ENCODE measurements at regions not wholly inside any gene's neighbourhood (a gene's known extent, or its start where the extent isn't known, plus 50 kb on each side); places are given as distances from the start of the nearest gene placed in this dataset.

DNA sequence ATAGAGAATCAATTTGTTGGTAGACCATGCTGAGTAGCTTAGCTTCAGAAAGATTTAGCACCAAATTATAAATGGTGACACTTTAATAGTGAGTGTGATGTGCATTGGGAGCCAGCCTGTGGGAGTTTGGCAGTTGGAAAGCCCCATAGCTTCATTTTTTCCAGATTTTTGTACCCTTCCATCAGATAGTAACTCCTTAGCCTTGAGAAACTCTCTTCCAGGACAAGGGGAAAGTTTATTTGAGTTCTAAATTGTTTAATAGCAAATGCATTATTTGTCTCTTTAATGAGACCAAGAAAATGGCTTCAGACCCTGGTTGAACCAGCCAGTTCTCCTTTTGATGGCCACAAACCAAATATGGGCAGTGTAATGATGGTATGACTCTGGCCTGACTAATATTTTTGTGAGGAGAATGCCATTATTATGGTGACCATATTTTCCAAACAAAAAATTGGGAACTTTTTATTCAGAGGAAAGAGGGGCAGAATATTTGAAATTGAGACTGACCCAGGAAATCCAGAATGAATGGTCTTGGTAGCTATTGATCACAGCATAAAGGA lies 49.8 kb downstream of the PLCE1 start:
- TF ChIP-seq, protein P1, sequence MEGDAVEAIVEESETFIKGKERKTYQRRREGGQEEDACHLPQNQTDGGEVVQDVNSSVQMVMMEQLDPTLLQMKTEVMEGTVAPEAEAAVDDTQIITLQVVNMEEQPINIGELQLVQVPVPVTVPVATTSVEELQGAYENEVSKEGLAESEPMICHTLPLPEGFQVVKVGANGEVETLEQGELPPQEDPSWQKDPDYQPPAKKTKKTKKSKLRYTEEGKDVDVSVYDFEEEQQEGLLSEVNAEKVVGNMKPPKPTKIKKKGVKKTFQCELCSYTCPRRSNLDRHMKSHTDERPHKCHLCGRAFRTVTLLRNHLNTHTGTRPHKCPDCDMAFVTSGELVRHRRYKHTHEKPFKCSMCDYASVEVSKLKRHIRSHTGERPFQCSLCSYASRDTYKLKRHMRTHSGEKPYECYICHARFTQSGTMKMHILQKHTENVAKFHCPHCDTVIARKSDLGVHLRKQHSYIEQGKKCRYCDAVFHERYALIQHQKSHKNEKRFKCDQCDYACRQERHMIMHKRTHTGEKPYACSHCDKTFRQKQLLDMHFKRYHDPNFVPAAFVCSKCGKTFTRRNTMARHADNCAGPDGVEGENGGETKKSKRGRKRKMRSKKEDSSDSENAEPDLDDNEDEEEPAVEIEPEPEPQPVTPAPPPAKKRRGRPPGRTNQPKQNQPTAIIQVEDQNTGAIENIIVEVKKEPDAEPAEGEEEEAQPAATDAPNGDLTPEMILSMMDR (IDR thresholded peaks at IDR 0.05; ENCODE audit: borderline replicate concordance, insufficient read depth, low read depth, low read length) = no peak
- H3K4me3 ChIP-seq (ENCODE audit: low read depth, low read length) = no peak overlapping the region

DNA sequence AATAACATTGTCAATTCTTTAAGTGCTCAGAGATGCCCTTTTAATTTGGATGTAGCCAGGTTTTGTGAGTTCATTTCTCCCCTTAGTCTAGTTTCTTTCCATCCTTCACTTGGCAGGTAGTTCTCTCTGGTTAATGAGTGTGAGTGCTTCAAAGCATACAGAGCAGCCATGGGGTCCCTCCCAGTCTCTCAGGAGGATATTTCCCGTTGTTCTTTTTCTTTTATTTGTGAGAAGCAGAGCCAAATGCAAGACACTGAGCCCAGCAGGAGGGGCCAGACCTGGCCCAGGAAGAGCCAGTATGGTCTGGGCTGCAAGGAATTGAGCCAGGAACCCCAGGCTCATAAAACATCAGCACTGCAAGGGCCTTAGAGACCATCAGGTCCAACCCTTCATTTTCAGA lies 52.4 kb downstream of the PLCE1 start:
- TF ChIP-seq, protein P1 (IDR thresholded peaks at IDR 0.05; ENCODE audit: borderline replicate concordance, insufficient read depth, low read depth, low read length) = no peak
- H3K4me3 ChIP-seq (ENCODE audit: low read depth, low read length) = no peak overlapping the region

DNA sequence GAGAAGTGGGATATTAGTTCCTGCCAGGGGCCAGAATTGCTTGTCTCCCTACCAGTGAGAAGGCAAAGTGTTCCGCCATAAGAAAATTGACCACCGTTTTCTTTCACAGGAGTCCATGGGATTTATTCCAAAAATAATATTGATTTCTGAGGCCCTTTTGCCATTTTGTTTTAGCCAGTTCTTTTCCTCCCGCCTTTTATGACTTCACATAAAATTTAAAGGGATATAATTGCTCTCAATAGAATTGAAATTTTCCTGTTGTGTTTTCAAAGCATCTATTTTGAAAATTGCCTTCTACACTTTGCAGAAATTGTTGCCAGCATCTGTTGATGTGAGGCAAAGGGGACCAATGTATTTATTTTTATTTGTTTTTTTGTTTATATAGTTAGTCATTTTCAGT lies 53.6 kb downstream of the PLCE1 start:
- H3K4me3 ChIP-seq (ENCODE audit: low read depth, low read length) = no peak overlapping the region
- TF ChIP-seq, protein P1 (IDR thresholded peaks at IDR 0.05; ENCODE audit: borderline replicate concordance, insufficient read depth, low read depth, low read length) = no peak

DNA sequence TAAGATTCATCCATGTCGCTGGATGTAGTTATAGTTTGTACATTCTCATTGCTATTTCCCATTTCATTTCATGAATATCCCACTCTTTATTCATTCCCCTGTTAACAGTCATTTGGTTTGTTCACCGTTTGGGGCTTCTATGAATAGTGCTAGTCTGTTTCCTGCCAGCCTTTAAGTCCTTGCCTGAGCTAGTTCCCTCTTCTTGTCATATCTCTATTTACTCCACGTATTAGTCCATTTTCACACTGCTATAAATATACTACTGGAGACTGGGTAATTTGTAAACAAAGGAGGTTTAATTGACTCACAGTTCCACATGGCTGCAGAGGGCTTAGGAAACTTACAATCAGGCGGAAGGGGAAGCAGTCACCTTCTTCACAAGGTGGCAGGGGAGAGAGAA lies 56.2 kb downstream of the PLCE1 start:
- H3K4me3 ChIP-seq (ENCODE audit: low read depth, low read length) = no peak overlapping the region
- TF ChIP-seq, protein P1 (IDR thresholded peaks at IDR 0.05; ENCODE audit: borderline replicate concordance, insufficient read depth, low read depth, low read length) = no peak

DNA sequence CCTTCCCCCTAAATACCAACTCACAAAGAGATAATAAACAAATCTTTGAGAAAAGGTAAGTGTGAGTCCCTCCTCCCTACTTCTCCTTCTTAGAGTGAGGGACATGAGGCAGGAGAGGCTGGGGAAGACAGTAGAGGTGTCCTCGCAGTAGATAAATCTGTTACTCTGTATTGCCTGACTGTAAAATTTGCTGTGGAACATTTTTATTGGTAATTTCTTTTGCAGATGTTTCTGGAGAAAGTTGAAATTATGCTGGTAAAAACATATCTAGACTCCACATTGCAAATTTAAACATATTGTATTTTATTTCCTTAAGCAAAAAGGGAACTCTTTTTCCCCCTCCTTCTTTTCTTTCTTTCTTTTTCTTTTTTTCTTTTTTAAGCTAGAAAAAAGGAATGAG lies 58.5 kb downstream of the PLCE1 start:
- no peak overlapping the region for H3K4me3 ChIP-seq (ENCODE audit: low read depth, low read length)
- TF ChIP-seq, protein P1 (IDR thresholded peaks at IDR 0.05; ENCODE audit: borderline replicate concordance, insufficient read depth, low read depth, low read length) = no peak

DNA sequence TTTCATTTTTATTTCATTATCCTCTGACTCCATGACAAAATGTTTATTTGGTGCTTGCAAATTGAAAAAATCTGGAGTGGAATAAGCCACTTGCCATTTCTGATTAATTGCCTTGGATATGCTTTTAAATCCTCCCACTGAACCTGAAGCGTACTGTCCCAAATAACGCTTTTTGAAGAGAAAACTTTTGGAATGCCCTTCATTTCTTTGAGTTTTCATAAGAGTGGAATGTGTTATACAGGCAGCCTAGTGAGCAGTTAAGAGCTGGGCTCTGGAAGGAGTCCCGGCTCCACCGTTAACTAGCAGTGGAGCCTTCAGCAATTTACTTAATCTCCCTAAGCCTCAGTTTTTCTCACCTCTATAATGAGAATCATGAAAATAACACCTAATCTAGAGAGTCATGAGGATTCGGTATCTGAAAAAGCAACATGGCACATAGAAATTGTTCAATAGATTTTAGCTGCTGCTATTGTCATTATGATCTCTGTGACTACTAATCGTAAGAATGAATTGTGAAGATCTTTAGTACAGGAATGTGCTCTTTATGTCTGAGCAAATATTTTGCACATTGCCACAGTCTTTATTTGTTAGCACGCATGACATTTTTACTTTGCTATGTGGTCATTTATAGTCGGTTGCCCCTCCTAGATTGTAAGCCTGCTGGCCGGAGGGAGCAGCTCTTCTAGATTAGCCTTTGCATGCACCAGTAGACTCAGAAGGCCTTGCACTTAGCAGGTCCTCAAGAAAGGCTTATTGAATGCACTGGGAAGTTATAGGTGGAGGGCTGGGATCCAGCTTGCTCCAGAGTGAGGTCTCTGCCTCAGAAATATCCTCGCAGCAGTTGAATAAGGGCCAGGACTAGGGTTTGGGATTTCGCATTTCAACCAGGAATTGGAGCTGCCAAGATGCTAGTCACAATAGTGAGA lies 59.4 kb downstream of the PLCE1 start:
- TF ChIP-seq, protein P1 (IDR thresholded peaks at IDR 0.05; ENCODE audit: borderline replicate concordance, insufficient read depth, low read depth, low read length) = no peak
- H3K4me3 ChIP-seq (ENCODE audit: low read depth, low read length) = no peak overlapping the region
